ENCODE measurements at regions not wholly inside any gene's neighbourhood (a gene's known extent, or its start where the extent isn't known, plus 50 kb on each side); places are given as distances from the start of the nearest gene placed in this dataset.

DNA sequence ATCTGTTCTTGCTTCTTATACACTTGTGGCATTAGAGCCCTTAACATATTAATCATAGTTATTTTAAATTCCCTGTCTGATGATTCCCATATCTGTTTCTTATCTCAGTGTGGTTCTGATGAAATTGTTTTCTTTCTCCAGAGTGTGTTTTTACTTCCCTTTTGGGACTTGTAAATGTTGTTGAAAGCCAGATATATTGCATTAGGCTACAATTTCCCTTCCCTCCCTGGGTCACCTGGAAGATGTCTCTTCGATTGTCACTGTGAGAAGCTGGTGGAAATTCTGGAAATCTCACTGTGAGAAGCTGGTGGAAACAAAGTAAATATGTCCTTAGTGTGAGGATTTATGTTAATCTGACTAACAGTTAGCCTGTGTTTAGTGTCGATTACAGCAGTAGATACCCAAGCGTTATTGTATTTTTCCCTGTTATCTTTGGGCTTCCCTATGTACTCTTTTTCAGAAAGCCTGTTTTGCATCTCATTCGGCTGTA, 717.3 kb downstream of the TRHDE start:
- TF ChIP-seq EZH2 (IDR thresholded peaks at IDR 0.05; ENCODE audit: insufficient read depth, poor library complexity, severe bottlenecking) (no peak), EZH2phosphoT487 (IDR thresholded peaks at IDR 0.05; ENCODE audit: insufficient read depth, low read depth) (no peak)

All from GM23248 (cell line).